ENCODE measurements at regions not wholly inside any gene's neighbourhood (a gene's known extent, or its start where the extent isn't known, plus 50 kb on each side); places are given as distances from the start of the nearest gene placed in this dataset.
A peak's percentile ranks its signal among the peaks of the same experiment; 100 is the strongest.

GRCh38 chr16:13829697-13830299, 90.2 kb upstream of the ERCC4 start:
- H3K4me1 ChIP-seq (replicated peaks in 1 of 2; ENCODE audit: control insufficient read depth in 2 of 2, insufficient read depth in 2 of 2, low read length in 2 of 2), result no peaks in the 10 kb centered on the region
- POLR2A ChIA-PET, result interaction anchor here (0.6 kb wide), 1 partner anchor 10 kb away, joined by 3 read pairs; no protein-coding TSS in a partner anchor
- peak; percentile 35; the same call in 1 of the 2 replicates for TF ChIP-seq ATF3 (IDR thresholded peaks at IDR 0.05)
- TF ChIP-seq ATF3 (CRISPR knock-in tag; conservative IDR thresholded peaks at IDR 0.05), result no peak
- TF ChIP-seq ZNF134 (CRISPR knock-in tag; conservative IDR thresholded peaks at IDR 0.05), result 0 out of 2 replicates have a peak, but pooled peaks have one; percentile 51
- peak; percentile 32; the same call in 1 of the 2 replicates for TF ChIP-seq ATF7 (IDR thresholded peaks at IDR 0.05)
- no peak for TF ChIP-seq FOXA3 (CRISPR knock-in tag; conservative IDR thresholded peaks at IDR 0.05 in 1 of 2, IDR thresholded peaks at IDR 0.05 in 1 of 2)
- no peak for TF ChIP-seq ATF4 (CRISPR knock-in tag; IDR thresholded peaks at IDR 0.05)
- no peaks in the 10 kb centered on the region for H3K9me1 ChIP-seq (ENCODE audit: control insufficient read depth, insufficient read depth, low read length)
- H3K27me3 ChIP-seq (ENCODE audit: control insufficient read depth in 2 of 2, insufficient read depth in 2 of 2, low read length in 2 of 2), result no peaks in the 10 kb centered on the region
- in situ Hi-C loops (cut with MboI) (no loop called here), intact Hi-C loops (cut with micrococcal nuclease) (no loop called here)
- ATAC-seq (no peak), DNase-seq (ENCODE audit: extremely low read depth in 1 of 4, low spot score in 3 of 4) (no peak), FAIRE-seq (no peak)
- no peaks in the 10 kb centered on the region for H3K9me3 ChIP-seq (replicated peaks; ENCODE audit: control insufficient read depth, insufficient read depth, low read depth, low read length)
- no peaks in the 10 kb centered on the region for H3K79me2 ChIP-seq (ENCODE audit: control insufficient read depth, insufficient read depth, low read length)
- CTCF ChIA-PET (ENCODE audit: low intra/inter-chr PET ratio), result no interaction called here
- H3K9ac ChIP-seq (ENCODE audit: insufficient read depth in 1 of 2, low read depth in 2 of 2, low read length in 2 of 2), result no peak overlapping the region
- no peak overlapping the region for H3K4me3 ChIP-seq
- H3K36me3 ChIP-seq (ENCODE audit: control insufficient read depth, insufficient read depth, low read length), result no peaks in the 10 kb centered on the region
- WGBS (ENCODE audit: insufficient coverage, low coverage, missing lambda C conversion rate), result 0% methylated on average over 7 of the region's 7 CpGs
- no peak overlapping the region for H3K4me2 ChIP-seq (ENCODE audit: insufficient read depth, low read length)
- no peaks in the 10 kb centered on the region for H4K20me1 ChIP-seq (replicated peaks; ENCODE audit: control insufficient read depth, insufficient read depth, low read length)
- H3K27ac ChIP-seq (ENCODE audit: extremely low read depth, low read depth, low read length), result no peak overlapping the region
- no TSS peak for BruUV-seq (replicated peaks)
- no peak overlapping the region for H2AFZ ChIP-seq (ENCODE audit: low read depth, low read length)
